ENCODE measurements at regions not wholly inside any gene's neighbourhood (a gene's known extent, or its start where the extent isn't known, plus 50 kb on each side); places are given as distances from the start of the nearest gene placed in this dataset.

- H3K4me1 ChIP-seq (ENCODE audit: control insufficient read depth, extremely low read depth, insufficient read depth, low read length) = peaks cover 3% of the 10 kb centered on the region
- dilution Hi-C loops (cut with MboI; ENCODE audit: extremely low pct_ligation_motif_present, low sequenced_read_pairs) = no loop called here
- DNase-seq (ENCODE audit: low read depth, low spot score) (no peak), FAIRE-seq (no peak)
- H3K27ac ChIP-seq (ENCODE audit: control insufficient read depth, insufficient read depth, low read length) = no peak overlapping the region
- no peaks in the 10 kb centered on the region for H3K79me2 ChIP-seq (ENCODE audit: control insufficient read depth, insufficient read depth, low read length)
- H4K20me1 ChIP-seq (ENCODE audit: control insufficient read depth, extremely low read depth, insufficient read depth, low read length) = no peaks in the 10 kb centered on the region
- H3K36me3 ChIP-seq (ENCODE audit: control insufficient read depth in 2 of 2, extremely low read depth in 1 of 2, insufficient read depth in 2 of 2, low read length in 2 of 2) = no peaks in the 10 kb centered on the region
- H3K4me2 ChIP-seq (ENCODE audit: control insufficient read depth, extremely low read depth, insufficient read depth, low read depth, low read length) = no peak overlapping the region
- H3K9ac ChIP-seq (ENCODE audit: control insufficient read depth, extremely low read depth, insufficient read depth, low read length) = no peak overlapping the region
- H3K4me3 ChIP-seq (ENCODE audit: control insufficient read depth in 2 of 3, extremely low read depth in 1 of 3, insufficient read depth in 2 of 3, low read depth in 1 of 3, low read length in 3 of 3) = no peak overlapping the region
- H2AFZ ChIP-seq (ENCODE audit: control insufficient read depth, low read length) = no peak overlapping the region
- H3K27me3 ChIP-seq (ENCODE audit: control insufficient read depth, extremely low read depth, insufficient read depth, low read length) = no peaks in the 10 kb centered on the region
- no peaks in the 10 kb centered on the region for H3K9me3 ChIP-seq (ENCODE audit: control insufficient read depth, low read depth, low read length)
- TF ChIP-seq EZH2 (IDR thresholded peaks at IDR 0.05; ENCODE audit: low read length) = no peak
- no peak for TF ChIP-seq CTCF (optimal IDR thresholded peaks at IDR 0.05 in 1 of 3, IDR thresholded peaks at IDR 0.05 in 1 of 3, conservative IDR thresholded peaks at IDR 0.05 in 1 of 3; ENCODE audit: extremely low read depth in 1 of 3, insufficient read depth in 2 of 3, low read length in 3 of 3)
- no peaks in the 10 kb centered on the region for H3K9me1 ChIP-seq (ENCODE audit: control insufficient read depth, extremely low read depth, insufficient read depth, low read length)
Observed at GRCh38 chr12:86600664-86601231, 344.6 kb upstream of the MGAT4C start.

GRCh38 chr12:86597431-86597830 is 341.2 kb upstream of the MGAT4C start:
- FAIRE-seq = no peak
- Histone ChIP-seq H3K9me3 (ENCODE audit: control insufficient read depth, low read depth, low read length) (no peaks in the 10 kb centered on the region), H3K9me1 (ENCODE audit: control insufficient read depth, extremely low read depth, insufficient read depth, low read length) (no peaks in the 10 kb centered on the region), H3K79me2 (ENCODE audit: control insufficient read depth, insufficient read depth, low read length) (no peaks in the 10 kb centered on the region), H3K9ac (ENCODE audit: control insufficient read depth, extremely low read depth, insufficient read depth, low read length) (no peak overlapping the region), H2AFZ (ENCODE audit: control insufficient read depth, low read length) (no peak overlapping the region), H3K36me3 (ENCODE audit: control insufficient read depth in 2 of 2, extremely low read depth in 1 of 2, insufficient read depth in 2 of 2, low read length in 2 of 2) (no peaks in the 10 kb centered on the region), H4K20me1 (ENCODE audit: control insufficient read depth, extremely low read depth, insufficient read depth, low read length) (no peaks in the 10 kb centered on the region), H3K27me3 (ENCODE audit: control insufficient read depth, extremely low read depth, insufficient read depth, low read length) (no peaks in the 10 kb centered on the region), H3K4me2 (ENCODE audit: control insufficient read depth, extremely low read depth, insufficient read depth, low read depth, low read length) (no peak overlapping the region), H3K27ac (ENCODE audit: control insufficient read depth, insufficient read depth, low read length) (no peak overlapping the region), H3K4me1 (ENCODE audit: control insufficient read depth, extremely low read depth, insufficient read depth, low read length) (no peaks in the 10 kb centered on the region), H3K4me3 (ENCODE audit: control insufficient read depth in 2 of 3, extremely low read depth in 1 of 3, insufficient read depth in 2 of 3, low read depth in 1 of 3, low read length in 3 of 3) (no peak overlapping the region)
- dilution Hi-C loops (cut with MboI; ENCODE audit: extremely low pct_ligation_motif_present, low sequenced_read_pairs) = no loop called here
- no peak for TF ChIP-seq EZH2 (IDR thresholded peaks at IDR 0.05; ENCODE audit: low read length)
- TF ChIP-seq CTCF (optimal IDR thresholded peaks at IDR 0.05 in 1 of 3, IDR thresholded peaks at IDR 0.05 in 1 of 3, conservative IDR thresholded peaks at IDR 0.05 in 1 of 3; ENCODE audit: extremely low read depth in 1 of 3, insufficient read depth in 2 of 3, low read length in 3 of 3) = no peak
- no peak for DNase-seq (ENCODE audit: low read depth, low spot score)

All from keratinocyte (primary cell).